ENCODE measurements at regions not wholly inside any gene's neighbourhood (a gene's known extent, or its start where the extent isn't known, plus 50 kb on each side); places are given as distances from the start of the nearest gene placed in this dataset.
A peak's percentile ranks its signal among the peaks of the same experiment; 100 is the strongest.
"Not testable (repeated sequence)": the region's sequence is repeated elsewhere in the genome, so short reads cannot be mapped to it uniquely, and the experiment has no call there.

GRCh38 chr12:58419196-58419760, 477.9 kb downstream of the ATP23 start:
- DNase-seq (ENCODE audit: low read depth in 2 of 2) = no peak

DNA sequence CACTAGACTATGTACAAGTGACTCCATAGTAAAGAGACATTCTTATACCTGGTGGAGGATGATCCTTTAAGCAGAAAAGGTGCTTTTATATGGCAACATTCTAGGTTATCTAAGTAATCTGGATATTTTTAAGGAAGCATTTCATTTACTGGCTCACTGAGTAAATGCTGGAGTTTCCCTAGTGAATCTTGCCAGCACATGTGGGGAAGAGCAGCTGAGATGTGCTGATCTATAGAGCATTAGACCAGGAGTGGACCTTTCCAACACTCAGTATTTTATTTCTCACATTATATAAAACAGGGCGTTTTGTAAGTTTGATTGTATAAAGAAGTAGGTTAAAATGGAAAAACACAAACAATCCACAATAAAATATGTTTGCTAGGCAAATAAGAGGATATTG, 478.5 kb downstream of the ATP23 start:
- DNase-seq (ENCODE audit: low read depth in 2 of 2) = peak in 1 of 2 donors; percentile 31

GRCh38 chr12:58420503-58420902, 479.1 kb downstream of the ATP23 start:
- DNase-seq (ENCODE audit: low read depth in 2 of 2) = peak in 1 of 2 donors; percentile 11

- DNase-seq (ENCODE audit: low read depth in 2 of 2) = no peak
These were observed 480.6 kb downstream of the ATP23 start for GRCh38 chr12:58421990-58422389.

DNA sequence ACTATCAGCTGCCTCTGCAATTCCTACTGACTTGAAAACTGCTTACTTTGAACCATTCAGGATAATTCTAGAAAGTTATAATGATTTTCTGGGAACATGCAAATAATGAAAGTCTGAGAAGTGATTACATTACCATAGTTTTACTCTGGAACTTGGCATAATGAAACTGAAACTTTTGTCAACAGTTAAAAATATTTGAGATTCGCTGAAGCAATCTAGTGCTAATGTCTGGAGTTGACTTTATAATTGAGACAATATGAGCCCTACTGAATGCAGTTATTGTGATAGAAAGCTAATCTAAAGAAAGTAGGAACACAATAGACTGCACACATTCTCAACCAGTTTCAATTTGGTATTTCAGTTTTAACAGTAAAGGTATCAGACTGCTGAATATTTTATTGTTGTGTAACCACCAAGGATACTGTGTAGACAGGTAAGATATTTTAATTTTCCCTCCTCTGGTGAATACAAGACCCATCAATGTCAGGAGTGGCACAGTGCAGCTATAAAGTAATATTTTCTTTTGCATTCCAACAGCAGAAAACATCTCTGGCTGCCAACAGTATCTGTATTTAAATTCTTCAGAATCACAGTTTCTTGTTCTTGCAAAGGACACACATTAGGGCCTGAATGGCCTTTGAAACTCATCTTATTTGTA, 483.5 kb downstream of the ATP23 start:
- DNase-seq (ENCODE audit: low read depth in 2 of 2) = no peak

DNA sequence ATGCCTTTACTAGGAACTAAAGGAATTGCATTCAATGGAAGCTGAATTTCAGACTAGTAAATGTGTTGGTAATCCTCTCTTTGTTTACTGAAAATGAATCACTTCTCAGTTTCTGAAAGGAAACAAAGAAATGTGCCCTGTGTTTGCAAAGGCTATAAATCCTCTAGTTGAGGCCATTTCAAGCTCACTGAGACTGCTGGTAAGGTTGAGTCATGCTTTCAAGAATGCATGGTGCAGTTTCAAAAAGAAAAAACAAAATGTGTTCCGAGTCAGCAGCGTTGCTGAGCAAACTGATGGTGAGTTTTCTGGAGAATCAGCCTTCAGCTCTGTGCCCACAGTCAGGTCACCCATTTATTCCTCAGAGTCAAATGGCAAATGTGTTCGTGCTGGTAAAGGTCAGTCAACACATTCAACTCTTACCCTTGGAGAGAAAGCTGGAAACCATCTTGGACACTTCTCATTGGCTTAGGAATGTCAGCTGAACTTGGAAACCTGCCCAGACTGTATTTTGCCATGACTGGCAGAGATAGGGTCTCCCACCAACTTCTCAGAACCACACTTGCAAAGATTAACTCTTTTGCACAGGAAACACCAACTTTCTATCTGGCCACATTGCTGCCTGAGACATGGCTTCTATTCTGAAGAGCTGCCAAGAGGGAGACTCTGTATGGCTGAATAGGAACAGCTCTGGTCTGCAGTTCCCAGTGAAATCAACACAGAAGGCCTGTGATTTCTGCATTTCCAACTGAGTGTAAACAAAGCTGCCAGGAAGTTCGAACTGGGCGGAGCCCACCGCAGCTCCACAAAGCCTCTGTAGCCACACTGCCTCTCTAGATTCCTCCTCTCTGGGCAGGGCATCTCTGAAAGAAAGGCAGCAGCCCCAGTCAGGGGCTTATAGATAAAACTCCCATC, 484.4 kb downstream of the ATP23 start:
- peak; percentile 33 to 96 for DNase-seq (ENCODE audit: low read depth in 2 of 2)

DNA sequence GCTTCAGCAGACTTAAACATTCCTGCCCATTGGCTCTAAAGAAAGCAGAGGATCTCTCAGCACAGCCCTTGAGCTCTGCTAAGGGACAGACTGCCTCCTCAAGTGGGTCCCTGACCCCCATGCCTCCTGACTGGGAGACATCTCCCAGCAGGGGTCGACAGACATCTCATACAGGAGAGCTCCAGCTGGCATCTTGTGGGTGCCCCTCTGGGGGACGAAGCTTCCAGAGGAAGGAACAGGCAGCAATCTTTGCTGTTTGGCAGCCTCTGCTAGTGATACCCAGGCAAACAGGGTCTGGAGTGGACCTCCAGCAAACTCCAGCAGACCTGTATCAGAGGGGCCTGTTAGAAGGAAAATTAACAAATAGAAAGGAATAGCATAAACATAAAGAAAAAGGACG, 485.1 kb downstream of the ATP23 start:
- not testable (repeated sequence) for DNase-seq (ENCODE audit: low read depth in 2 of 2)

DNA sequence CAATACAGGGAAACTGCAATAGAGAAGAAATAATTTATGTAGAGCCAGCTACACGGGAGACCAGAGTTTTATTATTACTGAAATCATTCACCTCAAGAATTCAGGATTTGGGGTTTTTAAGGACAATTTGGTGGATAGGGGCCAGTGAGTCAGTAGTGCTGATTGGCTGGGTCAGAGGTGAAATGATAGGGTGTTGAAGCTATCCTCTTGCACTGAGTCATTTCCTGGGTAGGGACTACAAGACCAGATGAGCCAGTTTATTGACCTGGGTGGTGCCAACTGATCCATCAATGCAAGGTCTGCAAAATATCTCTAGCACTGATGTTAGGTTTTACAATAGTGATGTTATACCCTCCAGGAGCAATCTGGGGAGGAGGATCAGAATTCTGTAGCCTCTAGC, 486.3 kb downstream of the LRIG3 start:
- DNase-seq (ENCODE audit: low read depth in 2 of 2) = peak in 1 of 2 donors; percentile 13

DNA sequence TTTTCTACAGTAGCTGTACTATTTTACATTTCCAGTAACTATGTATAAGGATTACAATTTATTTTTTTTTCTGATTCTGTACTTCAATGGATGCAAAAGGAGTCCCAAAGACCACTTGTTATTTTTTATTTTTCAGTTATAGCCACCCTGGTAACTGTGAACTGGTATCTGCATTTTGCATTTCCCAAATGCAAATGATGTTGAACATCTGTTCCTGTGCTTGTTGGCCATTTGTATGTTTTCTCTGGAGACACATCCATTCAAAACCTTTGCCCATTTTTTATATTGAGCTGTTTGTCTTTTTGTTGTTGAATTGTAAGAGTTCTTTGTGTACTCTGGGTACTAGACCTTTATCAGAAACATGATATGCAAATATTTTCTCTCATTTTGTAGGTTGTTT, 485.6 kb downstream of the LRIG3 start:
- no peak for DNase-seq (ENCODE audit: low read depth in 2 of 2)

DNA sequence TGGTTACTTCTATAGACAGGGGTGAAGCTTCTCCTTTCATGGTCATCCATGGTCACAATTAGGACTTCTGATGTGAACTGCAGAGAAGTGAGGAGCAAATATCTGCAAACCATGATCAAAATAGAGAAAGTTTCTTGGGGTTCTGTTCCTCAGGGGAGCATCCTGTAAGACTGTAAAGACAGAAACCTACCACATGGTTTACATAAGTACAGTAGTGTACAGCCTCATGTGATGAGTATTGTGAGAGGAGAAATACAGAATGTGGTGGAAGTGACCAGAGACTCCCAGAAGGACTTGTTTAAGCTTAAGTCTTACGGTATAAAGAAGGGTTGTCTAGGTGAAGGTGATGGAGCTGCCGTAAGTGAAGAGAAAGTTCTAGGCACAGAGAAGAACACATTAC, 484.7 kb downstream of the LRIG3 start:
- DNase-seq (ENCODE audit: low read depth in 2 of 2) = no peak

- DNase-seq (ENCODE audit: low read depth in 2 of 2) = no peak
These were observed 478.8 kb downstream of the LRIG3 start for GRCh38 chr12:58441483-58441882.

GRCh38 chr12:58443273-58443980, 476.9 kb downstream of the LRIG3 start:
- DNase-seq (ENCODE audit: low read depth in 2 of 2) = peak; percentile 68 to 70

GRCh38 chr12:58443981-58444371, 476.3 kb downstream of the LRIG3 start:
- no peak for DNase-seq (ENCODE audit: low read depth in 2 of 2)

DNA sequence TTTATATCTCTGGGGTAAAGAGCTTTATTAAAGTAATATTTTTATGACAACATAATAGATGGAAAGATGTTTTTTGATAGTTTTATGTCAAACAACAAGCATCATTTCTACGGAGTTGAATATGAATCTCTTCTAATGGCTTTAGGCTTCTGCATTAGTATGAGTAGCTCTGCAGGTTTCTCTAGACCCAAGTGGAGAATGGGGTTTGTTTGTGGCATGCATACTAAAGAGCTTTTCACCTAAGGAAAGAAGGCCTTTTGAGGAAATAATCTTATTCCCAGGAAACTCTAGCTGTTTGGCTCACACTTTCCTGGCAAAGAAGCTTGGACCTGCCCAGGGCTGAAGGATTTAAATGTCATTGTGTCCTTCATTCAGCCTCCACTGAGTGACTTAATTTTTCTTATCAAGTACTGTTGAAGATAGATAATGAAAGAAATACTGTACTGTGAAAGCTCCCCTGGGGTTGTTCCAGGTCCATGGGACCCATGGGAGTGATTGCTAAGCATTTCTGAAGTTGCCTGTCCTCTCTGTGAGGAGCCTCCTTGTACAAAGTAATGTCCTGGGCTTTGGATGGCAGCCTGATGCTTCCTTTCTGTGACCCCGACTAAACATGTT, 469.3 kb downstream of the LRIG3 start:
- DNase-seq (ENCODE audit: low read depth in 2 of 2) = no peak

DNA sequence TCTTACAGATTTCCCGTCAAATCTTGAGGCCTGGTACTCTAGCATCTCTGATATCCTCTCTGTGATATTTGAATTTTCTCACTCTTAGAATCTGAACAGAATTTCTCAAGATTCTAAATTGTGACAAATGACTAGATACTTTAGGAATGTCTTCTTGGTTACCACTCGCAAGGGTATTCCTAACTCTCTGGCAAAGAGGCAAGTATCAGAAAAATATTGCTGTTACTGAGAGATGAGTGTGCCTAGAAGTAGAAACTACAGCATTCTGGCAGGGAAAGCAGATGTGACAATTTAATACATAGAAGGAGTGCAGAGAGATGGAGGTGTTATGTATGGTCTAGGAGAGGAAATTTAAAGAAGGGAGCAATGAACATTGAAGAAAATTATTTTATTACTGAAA, 467.8 kb downstream of the LRIG3 start:
- DNase-seq (ENCODE audit: low read depth in 2 of 2) = no peak

DNA sequence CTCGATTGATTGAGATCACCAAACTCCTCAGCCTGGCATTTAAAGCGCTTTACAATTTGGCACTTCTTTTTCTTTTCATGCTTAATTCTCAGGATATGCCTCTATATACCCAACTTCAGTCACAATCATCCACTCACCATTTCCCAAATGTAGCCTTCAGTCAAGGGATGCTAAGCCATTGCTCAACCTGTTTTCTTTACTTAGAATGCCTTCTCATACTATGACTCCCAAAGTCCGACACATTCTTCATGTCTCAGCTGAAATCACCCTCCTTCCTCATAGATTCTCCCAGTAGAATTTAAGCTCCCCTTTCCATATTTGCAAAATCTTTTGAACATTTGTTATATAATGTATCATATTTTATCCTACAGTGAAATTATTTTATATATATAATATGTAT, 467.0 kb downstream of the LRIG3 start:
- DNase-seq (ENCODE audit: low read depth in 2 of 2) = no peak

- DNase-seq (ENCODE audit: low read depth in 2 of 2) = no peak
These were observed 465.2 kb downstream of the LRIG3 start for GRCh38 chr12:58455136-58455535.

DNA sequence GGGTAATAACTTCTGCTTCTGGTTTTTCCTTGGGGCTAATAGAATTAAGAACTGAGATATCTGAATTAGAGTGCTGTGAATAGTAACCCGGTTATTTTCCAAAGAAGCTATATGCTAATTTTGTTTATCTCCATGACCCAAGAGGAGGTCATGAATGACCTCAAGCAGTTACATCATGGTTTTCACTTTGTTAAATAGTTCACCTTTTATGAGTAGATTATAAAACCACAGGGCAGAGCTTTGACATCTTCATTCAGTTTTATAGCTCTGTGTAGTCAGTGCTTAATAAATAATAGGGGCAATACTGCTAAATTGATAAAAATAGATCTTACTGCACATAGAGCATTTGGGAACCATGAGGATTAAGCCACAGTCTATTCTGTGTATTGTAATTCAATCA, 462.2 kb downstream of the LRIG3 start:
- no peak for DNase-seq (ENCODE audit: low read depth in 2 of 2)

DNA sequence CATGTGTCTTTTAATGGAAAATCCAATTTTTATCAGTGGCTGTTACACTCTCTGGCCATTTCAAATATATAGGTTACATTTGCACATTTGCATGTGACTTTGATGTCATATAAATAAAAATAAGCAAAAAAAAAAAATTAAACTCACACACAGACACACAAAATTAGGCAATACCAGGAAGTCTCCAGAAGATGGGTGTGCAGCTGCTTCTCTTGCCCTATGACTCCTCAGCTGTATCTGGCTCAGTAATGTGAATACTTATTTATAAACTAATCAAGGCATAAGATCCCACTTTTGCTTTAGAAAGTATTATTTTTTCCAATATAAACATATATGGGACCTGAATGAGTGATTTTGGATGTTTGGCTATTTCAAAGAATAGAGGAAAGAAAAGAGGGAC, 461.1 kb downstream of the LRIG3 start:
- no peak for DNase-seq (ENCODE audit: low read depth in 2 of 2)

DNA sequence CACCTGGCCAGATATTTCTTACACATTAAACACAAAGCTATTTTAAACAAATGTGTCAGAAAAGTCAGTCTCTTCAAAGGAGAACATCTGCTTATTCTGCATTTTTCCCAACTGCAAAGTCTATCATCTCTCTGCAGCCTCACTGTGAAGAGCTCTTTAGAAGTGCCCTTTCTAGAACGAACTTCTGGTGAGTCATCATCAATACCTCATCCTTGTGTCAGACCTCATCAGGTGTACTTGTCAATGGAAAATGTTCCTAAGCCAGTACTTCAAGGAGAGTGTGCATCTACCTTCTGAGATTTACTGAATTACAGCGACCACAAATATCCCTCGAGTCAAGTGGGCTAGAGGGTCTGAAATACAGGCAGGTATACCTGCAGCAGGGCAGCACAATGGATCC, 457.3 kb downstream of the LRIG3 start:
- no peak for DNase-seq (ENCODE audit: low read depth in 2 of 2)

DNA sequence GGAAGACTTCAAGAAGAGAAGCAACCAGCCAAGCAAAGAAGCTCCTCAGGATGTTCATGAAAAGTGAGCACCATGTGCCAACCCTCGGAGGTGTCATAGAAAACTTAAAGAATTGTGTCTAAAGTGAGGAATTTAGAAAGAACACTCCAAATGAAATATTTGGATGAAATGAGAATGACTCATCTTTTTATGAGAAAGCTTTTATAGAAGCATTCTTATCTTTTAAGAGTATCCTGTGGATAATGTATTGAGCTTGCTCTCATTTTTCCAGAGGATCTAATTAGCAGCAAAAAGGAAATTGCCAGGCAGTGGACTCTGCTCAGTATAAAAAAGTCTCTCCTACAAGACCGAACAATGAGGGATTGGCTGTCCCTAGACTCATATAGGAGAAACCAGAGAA, 454.9 kb downstream of the LRIG3 start:
- no peak for DNase-seq (ENCODE audit: low read depth in 2 of 2)

Measured in lung microvascular endothelial cell (primary cell).